DMS 273 (cell line): ENCODE measurements at regions not wholly inside any gene's neighbourhood (a gene's known extent, or its start where the extent isn't known, plus 50 kb on each side); places are given as distances from the start of the nearest gene placed in this dataset.
"Not testable (repeated sequence)": the region's sequence is repeated elsewhere in the genome, so short reads cannot be mapped to it uniquely, and the experiment has no call there.

Experiments
- DNase-seq: peaks from one replicate; lab custom pipeline; 2025; ENCODE audit not compliant: unreplicated experiment; lab: John Stamatoyannopoulos, UW

DNA sequence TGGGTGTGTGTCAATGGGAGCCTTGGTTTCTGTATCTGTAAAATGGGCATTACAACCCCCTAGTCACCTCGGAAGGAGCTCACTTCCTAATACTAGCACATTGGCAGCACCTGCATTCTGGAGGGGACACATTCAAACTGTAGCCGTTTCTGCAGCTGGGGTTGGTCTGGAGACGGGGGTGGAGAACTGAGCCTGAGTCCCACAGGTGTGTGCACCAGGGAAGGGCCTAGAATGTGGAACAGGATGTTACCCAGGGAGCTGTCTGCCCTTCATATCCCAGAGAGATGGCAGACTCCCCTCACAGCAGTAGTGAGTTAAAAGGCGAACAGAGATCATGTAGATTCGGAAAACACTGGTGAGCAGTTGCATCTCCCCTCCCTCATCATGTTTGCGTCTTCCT is 272.8 kb upstream of the ZNF32 start:
- DNase-seq, result no peak

DNA sequence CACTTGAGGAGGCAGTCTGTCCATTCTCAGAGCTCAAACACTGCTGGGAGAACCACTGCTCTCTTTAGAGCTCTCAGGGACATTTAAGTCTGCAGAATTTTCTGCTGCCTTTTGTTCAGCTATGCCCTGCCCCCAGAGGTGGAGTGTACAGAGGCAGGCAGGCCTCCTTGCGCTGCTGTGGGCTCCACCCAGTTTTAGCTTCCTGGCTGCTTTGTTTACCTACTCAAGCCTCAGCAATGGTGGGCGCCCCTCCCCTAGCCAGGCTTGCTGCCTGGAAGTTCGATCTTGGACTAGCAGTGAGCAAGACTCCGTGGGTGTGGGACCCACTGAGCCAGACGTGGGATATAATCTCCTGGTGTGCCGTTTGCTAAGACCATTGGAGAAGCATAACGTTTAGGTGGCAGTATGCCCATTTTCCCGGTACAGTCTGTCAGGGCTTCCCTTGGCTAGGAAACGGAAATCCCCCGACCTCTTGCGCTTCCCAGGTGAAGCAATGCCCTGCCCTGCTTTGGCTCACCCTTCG is 271.6 kb upstream of the ZNF32 start:
- DNase-seq, result not testable (repeated sequence)

DNA sequence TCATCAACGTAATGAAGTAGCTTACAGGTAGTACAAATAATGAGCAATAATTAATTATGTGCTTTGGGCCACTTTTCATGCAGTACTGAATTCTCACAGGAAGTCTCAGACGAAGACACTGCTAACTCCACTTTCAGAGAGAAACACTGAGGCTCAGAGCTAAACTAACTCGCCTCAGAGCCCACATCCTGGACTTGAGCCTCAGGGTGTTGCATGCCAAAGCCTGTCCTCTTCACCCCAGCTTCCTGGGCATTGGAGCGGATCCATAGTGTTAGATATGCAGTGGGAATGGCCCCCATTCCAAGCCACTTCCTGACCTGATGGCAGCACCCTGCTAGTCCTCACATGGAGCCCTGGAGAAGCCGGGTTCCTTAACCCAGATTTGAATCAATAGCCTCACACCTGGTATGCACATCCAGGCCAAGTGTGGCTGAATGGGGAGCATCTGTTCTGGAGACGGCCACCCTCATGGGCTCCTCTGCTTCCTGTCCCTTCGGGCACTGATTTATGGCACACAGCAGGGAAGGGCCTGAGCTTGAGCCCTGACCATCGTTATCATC is 265.1 kb upstream of the ZNF32 start:
- no peak for DNase-seq

DNA sequence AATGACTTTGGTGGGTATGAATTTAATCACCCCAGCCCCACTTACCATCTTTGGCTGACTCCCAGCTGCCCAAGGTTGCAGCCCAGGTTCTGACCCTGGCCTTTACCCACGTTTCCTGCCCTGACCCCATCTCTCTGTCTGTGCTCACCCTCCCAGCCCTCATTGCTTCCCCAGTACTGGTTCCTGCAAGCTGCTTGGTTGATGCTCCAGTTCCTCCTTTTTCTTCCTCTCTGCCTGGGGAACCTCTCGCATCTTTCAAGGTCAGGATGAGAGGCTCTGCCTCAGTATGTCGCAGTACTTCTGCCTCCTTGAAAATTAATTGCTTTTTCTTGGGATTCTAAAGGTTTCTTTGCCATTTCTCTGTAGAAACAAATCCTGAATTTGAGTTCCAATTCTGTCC is 263.8 kb upstream of the ZNF32 start:
- DNase-seq, result no peak

DNA sequence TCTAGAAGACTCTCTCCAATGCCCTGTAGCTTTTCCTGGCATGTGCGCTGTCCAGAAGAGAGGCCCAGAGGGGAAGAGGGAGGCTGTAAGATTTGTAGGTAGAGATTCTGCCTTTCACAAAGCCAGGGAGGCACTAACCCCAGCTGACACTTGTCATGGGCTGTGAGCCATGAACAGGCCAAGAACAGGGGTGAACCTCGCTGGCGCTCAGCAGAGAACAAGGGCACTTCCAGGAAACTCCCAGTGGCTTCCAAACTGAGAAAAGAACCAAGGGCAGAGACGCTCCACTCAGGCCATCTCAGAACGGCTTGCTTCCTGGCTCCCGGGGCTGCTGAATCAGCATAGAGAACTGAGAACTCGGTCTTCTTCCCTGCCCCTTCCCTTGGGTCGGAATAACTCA is 257.8 kb upstream of the ZNF32 start:
- DNase-seq, result no peak

DNA sequence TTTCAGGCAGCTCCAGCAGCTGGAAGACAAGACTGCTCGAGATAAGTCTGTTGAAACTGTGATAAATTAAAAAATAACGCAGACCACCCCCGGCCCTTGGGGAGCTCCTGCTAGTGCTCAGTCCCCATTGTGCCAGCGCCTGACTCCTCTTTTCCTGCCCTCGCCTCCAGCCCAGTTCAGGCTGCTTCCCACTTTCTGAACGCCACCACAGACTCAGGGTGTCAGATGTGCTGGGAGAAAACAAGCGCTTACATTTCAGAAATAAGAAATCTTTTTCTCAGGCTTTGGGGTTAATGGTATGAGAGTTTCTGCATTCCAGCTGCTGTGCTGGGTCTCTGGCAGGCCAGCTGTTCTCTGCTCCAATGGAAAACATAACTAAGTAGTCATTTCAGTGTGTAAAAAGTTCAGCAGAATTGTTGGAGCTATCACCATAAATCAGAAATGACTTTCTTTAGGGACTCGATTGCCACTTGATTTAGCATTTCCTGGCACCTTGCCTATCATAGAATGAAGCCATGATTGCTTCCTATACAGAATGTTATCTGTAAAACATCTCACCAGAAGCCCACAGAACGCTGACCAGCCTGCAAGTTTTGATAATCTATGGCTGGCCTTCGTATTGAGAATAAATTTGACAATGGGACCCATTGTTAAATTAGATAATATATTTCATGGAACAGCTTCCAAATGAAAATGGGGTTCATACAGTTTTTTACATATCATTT is 257.0 kb upstream of the ZNF32 start:
- no peak for DNase-seq

DNA sequence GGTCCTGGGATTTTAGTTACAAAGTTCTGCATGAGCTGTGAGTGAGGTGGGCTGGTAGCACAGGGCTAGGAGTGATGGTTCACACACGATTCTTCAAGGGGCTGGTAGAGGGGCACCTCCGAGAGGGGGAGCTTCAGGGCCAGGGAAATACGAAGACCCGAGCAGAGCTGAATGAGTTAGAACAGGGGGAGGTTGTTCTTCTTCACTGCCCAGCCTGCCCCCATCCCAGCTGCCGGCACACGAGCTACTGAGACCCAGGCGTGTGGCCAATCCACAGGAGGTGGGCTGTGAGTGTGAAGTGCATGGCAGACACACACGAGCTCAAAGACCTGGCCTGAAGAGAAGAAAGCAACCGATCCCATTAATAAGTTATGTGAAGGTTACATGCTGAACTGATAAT is 256.2 kb upstream of the ZNF32 start:
- DNase-seq, result peak; percentile 15

DNA sequence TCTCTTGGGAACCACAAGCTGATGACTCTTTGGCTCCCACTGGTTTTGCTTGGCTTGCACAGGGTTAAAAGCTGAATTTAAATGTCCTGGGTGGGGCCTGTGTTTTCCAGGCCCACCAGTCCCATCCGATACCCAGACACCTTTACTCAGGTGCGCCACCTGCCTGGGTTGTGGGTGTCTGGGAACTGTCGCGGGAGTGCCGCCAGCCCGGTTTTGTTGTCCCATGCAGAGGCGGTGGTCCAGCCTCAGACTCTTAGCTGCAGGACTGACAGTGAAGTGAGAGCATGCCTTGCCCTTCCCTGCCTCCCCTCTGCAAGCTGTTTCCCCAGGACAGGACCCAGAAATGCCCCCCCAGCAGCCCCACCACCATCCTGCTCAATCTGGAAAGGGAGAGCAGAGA is 255.6 kb upstream of the ZNF32 start:
- DNase-seq, result no peak

DNA sequence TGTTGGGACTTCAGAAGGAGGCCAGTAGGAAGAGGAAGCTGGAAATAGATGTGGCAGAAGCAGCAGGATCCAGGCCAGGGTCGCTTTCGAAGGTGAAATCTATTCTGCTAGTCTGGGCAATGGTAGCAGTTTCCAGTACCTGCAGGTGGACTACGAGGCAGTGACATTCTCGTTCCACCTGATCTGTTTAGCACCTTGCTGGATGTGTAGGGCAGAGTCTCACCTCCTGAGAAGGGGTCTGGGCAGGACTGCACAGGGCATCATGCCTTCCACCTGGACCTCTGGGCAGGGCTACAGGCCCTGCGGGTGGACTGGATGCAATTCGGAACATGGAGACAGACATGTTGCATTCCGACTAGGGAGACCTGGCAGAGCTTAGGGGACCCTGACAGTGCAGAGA is 254.8 kb upstream of the ZNF32 start:
- DNase-seq, result no peak

DNA sequence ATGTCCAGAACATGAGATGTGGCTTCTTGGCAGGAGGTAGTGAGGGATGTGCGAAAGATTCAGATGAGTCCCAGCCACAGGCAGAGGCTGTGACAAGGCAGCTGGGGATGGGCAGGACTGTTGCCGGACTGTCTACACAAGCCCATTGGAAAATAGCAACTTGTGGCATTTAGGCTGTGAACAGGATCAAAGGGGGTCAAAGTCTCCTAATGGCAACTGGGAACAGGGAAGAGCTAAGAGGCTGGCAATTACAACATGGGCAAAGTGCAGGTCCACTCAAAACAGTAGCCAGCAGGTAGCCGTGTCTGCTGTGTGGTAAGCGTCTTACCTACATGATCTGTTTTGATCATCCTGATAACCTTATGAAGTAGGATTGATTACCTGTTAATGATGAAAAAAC is 254.2 kb upstream of the ZNF32 start:
- DNase-seq, result no peak

DNA sequence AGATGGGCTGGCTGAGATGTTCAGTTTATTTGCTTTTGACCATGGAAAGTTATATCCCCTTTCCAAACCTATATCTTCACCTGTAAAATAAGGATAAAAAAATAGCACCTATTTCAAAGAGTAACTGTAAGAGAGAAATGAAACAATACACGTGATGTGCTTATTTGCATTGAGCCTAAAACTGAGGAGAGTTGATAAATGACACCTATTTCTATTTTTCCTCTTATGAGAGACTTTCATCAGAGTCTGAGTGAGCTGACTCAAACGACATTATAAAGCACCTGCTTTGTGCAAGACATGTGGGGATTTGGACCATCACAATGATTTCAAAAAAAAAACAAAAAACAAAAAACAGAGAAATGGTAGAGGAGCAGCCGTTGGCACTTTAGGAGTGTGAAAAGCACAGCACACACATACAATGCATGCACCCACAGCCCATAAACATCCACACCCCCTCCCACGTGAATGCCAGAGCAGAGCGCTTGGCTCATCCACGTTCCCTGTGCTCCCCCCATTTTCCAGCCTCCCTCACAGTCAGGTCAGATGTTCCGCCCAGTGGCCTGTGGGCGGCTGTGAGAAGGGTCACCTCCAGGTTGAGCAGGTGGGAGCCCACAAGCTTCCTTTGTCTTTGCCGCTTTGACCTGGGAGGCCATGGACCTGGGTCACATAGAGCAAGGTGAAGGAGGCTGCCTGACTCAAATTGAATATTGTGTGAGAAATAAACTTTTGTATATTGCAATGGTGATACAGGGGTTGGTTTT is 253.2 kb upstream of the ZNF32 start:
- no peak for DNase-seq

DNA sequence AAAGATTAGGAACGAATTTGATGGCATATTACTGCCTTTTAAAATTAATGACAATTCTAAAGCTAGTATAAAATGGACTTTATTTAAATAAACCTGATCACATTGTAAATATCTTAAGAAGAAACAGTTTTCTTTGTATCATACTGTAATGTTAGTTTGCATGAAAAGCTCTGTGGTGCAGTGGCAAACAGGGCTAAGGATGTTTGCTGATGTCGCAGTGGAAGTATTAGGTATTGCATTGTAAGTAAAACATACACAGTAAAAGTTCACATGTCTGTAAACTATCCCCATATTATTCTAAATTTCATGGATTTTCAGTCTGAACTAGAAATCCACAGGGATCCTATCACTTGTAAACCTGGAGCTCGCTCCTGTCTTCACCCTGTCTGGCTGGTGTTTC is 252.6 kb upstream of the ZNF32 start:
- no peak for DNase-seq

DNA sequence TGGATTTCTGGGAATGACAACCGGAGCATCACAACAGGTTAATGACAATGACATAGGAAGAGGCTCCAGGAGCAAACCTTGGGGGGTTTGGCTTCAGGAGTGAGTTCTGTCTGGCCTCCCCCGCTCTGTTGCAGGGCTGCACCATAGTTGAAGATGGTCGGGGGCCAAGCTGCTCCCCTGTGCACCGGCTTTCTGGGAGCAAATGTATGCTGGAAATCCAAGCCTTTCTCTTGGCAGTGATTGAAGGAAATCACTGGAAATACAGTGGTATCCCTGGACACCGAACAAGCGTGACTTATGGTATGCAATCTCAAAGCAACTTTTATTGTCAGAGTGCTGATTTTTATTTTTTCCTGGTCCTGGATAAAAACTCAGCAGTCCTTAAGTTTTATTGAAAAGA is 251.9 kb upstream of the ZNF32 start:
- DNase-seq, result no peak

DNA sequence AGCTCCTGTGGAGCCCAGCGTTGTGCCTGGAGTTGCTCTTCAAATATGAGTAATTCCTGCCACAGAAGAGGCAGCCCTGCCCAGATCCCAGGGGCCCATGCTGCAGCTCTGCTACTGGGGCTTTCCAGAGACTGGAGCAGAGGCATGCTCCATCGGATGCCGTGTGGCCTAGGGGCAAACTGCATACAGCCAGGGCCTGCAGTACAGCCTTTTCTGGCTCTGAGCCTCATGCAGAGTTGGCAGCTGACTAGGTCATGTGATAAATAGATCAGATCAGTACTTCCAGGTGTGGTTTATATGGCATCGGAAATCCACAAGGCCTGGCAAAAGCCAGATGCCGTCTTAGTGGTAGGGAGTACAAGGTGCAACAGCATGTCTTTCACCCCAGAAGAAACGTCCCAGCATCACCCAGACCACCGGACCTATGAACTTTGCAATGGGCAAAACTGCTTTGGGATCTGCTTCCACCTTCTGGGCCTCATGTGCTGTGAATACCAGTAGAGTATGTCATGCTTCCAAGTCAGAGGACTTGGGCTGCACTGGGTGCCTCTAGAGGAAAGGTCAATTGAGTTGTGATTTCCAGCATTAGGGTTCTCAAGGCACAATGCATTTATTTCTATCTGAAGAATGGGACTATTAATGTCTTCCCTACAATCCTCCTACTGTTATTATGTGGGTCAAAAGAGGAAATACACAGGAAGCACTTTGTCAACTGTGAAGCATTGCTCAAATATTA is 250.7 kb upstream of the ZNF32 start:
- DNase-seq, result peak; percentile 19

DNA sequence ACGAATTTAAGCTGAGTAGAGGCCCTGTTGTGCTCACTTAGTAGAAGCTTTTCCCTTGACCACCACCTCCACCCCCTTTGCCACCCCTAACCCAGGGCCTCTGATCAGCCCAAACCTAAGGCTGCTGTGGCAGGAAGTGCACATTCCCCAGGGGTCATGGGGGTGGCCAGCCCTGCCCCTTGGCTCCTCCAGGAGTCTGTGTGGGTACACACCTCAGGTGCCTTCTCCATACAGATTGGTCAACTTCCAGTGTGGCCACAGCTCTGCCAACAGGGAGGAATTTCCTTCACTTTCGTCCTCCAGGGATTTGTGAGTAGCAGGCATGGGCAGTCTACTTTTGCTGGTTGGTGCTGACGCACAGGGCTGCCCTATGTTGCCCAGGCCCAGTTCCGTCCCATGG is 249.9 kb upstream of the ZNF32 start:
- no peak for DNase-seq

DNA sequence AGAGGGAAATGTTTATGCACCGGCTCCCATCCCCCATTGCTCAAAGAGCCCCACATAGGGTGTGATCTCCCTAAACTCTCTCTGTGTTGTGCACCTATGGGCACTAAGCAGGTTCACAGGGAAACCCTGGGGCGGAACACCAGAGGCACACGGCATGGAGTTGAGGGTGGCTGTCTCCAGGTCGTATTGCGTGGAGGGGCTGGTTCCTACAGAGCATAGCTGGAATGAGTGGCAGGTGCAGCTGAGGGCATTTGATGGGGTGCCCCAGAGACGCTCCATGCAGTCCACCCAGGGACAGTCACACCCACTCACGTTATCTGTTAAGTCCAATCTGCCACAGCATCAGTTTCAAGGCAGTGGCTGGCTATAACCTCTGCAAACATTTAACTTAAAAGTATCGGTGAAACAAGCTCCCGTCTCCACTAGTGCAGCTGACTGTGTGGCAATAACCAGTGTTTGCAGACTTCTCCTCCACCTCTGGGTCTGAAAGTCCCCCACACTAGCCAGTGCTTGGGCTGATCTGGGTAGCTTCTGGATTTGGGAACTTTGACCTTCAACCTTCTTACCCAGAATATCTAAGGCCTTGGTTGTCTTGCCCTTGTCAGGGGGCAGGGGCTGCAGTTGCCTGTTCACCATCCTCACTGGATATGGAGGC is 249.2 kb upstream of the ZNF32 start:
- no peak for DNase-seq

DNA sequence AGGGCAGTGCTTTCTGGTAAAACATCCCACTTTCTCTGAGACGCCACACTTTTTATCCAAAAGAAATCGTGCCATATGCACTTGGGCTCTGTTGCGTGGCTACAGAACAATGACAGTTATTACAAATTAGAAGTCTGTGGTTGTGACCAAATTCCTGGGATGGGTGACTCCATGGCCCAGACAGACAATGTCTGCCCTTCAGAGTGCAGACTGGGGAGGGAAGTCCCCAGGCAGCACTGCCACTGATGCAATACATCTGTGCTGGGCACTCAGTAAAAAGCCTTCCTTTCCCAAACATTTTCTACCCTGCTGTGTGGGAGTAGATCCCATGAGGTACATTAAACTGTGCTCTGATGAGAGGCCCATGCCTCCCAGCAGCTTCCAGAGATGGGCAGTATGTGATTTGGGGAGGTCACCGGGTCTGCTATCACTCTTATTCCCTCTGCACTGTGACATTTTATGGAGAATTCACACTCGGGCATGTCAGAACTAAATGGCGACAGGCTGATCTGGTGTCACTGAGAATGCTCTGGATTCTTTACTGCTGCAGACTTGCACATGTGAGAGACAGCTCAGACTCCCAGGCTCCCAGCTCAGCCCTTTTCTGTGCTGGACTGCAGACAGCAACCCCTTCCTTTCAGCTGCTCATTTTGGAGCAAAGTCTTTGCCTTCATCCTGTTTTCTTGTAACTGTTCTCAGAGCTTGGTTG is 243.5 kb upstream of the ZNF32 start:
- DNase-seq, result no peak

DNA sequence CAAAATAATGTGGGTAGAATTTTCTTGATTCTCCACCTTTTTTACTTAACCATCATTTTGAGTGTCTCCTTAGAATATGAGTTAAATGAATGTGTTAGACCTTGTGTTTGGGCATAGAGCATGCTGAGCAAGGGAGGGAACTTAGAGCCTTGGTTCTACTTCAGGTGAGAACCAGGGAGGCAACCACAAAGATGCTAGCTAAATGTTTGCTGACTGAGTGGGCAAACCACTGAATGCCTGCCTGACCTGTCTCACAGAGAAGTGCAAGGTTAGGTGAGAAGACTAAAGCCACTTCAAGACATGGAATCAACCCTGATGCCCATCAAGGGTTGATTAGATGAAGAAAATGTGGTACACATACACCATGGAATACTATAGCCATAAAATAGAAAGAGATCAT is 242.6 kb upstream of the ZNF32 start:
- no peak for DNase-seq

DNA sequence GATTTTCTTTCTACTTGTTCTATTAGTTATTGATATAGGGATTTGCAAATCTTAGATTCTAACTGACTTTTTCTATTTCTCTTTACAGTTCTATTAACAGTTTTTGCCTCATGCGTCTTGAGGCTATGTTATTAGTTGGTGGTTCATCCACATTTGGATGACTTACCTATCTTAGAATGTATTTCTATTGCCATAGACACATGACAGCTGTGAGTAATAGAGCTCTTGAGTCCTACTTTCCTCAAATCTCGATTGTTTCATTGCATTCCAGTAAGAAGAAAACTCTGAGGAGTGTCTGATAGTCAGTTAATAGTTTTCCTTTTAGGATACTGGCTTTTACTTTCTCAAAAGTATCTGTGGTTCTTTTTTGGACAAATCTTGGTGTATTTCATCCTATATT is 241.4 kb upstream of the ZNF32 start:
- no peak for DNase-seq

DNA sequence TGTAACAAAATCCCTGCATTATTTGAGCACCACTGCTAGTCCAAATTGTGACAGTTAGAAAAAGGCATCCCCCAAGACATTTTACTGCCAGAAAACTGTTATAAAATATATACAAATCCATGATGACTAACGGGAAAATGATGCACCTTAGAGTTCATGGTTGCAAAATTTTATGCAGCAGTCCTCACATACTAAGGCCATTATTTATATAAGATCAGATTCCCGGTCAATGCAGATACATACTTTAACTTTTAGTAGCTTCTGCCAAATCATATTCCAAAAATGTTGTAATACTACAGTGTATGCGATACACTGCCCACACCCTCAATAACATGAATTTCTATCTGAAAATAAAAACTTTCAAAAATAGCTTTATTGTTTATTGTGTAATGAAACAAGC is 239.9 kb upstream of the ZNF32 start:
- DNase-seq, result no peak
